Endodermal cell (in vitro differentiated cells): ENCODE measurements at regions not wholly inside any gene's neighbourhood (a gene's known extent, or its start where the extent isn't known, plus 50 kb on each side); places are given as distances from the start of the nearest gene placed in this dataset.

Experiments used
- DNase-seq: peaks from one replicate; pipeline ENCODE4 v3.0.0-alpha.2; 2017
- H3K27ac ChIP-seq: 2 replicates; pipeline ENCODE4 v1.5.1; 2013; ENCODE audit warnings: mild to moderate bottlenecking, low read depth, low read length, moderate library complexity
- H3K27me3 ChIP-seq: 2 replicates; pipeline ENCODE4 v1.6.1; 2013; ENCODE audit warnings: mild to moderate bottlenecking, low read length, moderate library complexity; ENCODE audit not compliant: insufficient read depth, control insufficient read depth, poor library complexity, severe bottlenecking
- H3K36me3 ChIP-seq: 2 replicates; pipeline ENCODE4 v1.7.0; 2013; ENCODE audit warnings: mild to moderate bottlenecking, low read length, moderate library complexity; ENCODE audit not compliant: control insufficient read depth, insufficient read depth
- H3K4me1 ChIP-seq: one replicate; pipeline ENCODE4 v1.7.0; 2013; ENCODE audit warnings: low read length; ENCODE audit not compliant: control insufficient read depth, insufficient read depth
- H3K4me3 ChIP-seq: 2 replicates; pipeline ENCODE4 v1.5.1; 2013; ENCODE audit warnings: mild to moderate bottlenecking, low read length, moderate library complexity
- H3K9ac ChIP-seq: 2 replicates; pipeline ENCODE4 v1.6.1; 2013; ENCODE audit warnings: mild to moderate bottlenecking, low read length, moderate library complexity; ENCODE audit not compliant: poor library complexity, severe bottlenecking; ENCODE audit errors: extremely low read depth
- H3K9me3 ChIP-seq: 2 replicates; pipeline ENCODE4 v1.6.1; 2013; ENCODE audit warnings: mild to moderate bottlenecking, low read length, moderate library complexity; ENCODE audit not compliant: control insufficient read depth
- H3K27ac Mint-ChIP-seq: 2 replicates; pipeline ENCODE4 v1.8.0; 2020; ENCODE audit warnings: mixed read lengths
- H3K27me3 Mint-ChIP-seq: 2 replicates; pipeline ENCODE4 v1.8.0; 2021; ENCODE audit warnings: mild to moderate bottlenecking, mixed read lengths; ENCODE audit not compliant: insufficient read depth
- H3K36me3 Mint-ChIP-seq: 2 replicates; pipeline ENCODE4 v1.8.0; 2020; ENCODE audit warnings: low read depth, mixed read lengths
- H3K4me1 Mint-ChIP-seq: 2 replicates; pipeline ENCODE4 v1.8.0; 2020; ENCODE audit warnings: mixed read lengths
- H3K4me3 Mint-ChIP-seq: 2 replicates; pipeline ENCODE4 v1.8.0; 2020; ENCODE audit warnings: mild to moderate bottlenecking, moderate library complexity, mixed read lengths
- H3K9me3 Mint-ChIP-seq: 2 replicates; pipeline ENCODE4 v1.8.0; 2020; ENCODE audit warnings: mild to moderate bottlenecking, mixed read lengths
- CTCF ChIP-seq: fragments of 200-600 bp; sonication (generic); conservative IDR thresholded peaks from 2 replicates; pipeline ENCODE4 v1.5.0; 2021; ENCODE audit warnings: antibody characterized with exemption, mild to moderate bottlenecking
- WGBS, 2 experiments: methylation state at CpG; one replicate each; pipeline versions ENCODE4 v1.1.5 to v1.1.7; 2013; ENCODE audit warnings: missing lambda C conversion rate in 2 of 2, mixed read lengths in 1 of 2; ENCODE audit not compliant: insufficient coverage in 1 of 2, insufficient read length in 1 of 2; 5-methylcytosine and 5-hydroxymethylcytosine counted together

GRCh38 chr6:134628154-134628553, 310.2 kb upstream of the SGK1 start:
- Mint-ChIP-seq H3K4me1 (peaks cover 2% of the 10 kb centered on the region), H3K36me3 (no peaks in the 10 kb centered on the region), H3K9me3 (no peaks in the 10 kb centered on the region), H3K4me3 (no peak overlapping the region), H3K27ac (no peak overlapping the region), H3K27me3 (peaks cover 6% of the 10 kb centered on the region)
- no peak overlapping the region for H3K27ac ChIP-seq
- H3K36me3 ChIP-seq, result no peaks in the 10 kb centered on the region
- H3K27me3 ChIP-seq, result peaks cover 8% of the 10 kb centered on the region
- TF ChIP-seq CTCF, result no peak
- H3K4me1 ChIP-seq, result peaks cover 3% of the 10 kb centered on the region
- H3K9ac ChIP-seq, result no peak overlapping the region
- DNase-seq, result no peak
- no peak overlapping the region for H3K4me3 ChIP-seq
- WGBS, 2 experiments, result 85 to 100% methylated on average over 2 of the region's 2 CpGs
- no peaks in the 10 kb centered on the region for H3K9me3 ChIP-seq

GRCh38 chr6:134627707-134628106, 309.8 kb upstream of the SGK1 start:
- 96 to 100% methylated on average over 1 to 4 of the region's 4 CpGs for WGBS, 2 experiments
- H3K4me1 Mint-ChIP-seq, result peaks cover 6% of the 10 kb centered on the region
- TF ChIP-seq CTCF, result no peak
- Histone ChIP-seq H3K4me3 (no peak overlapping the region), H3K9ac (no peak overlapping the region), H3K27me3 (peaks cover 8% of the 10 kb centered on the region), H3K27ac (no peak overlapping the region), H3K36me3 (no peaks in the 10 kb centered on the region), H3K9me3 (no peaks in the 10 kb centered on the region), H3K4me1 (peaks cover 3% of the 10 kb centered on the region)
- no peak for DNase-seq
- H3K4me3 Mint-ChIP-seq, result no peak overlapping the region
- H3K27ac Mint-ChIP-seq, result no peak overlapping the region
- H3K9me3 Mint-ChIP-seq, result no peaks in the 10 kb centered on the region
- no peaks in the 10 kb centered on the region for H3K36me3 Mint-ChIP-seq
- H3K27me3 Mint-ChIP-seq, result peaks cover 6% of the 10 kb centered on the region

- no peaks in the 10 kb centered on the region for H3K9me3 ChIP-seq
- no peak overlapping the region for H3K4me3 ChIP-seq
- no peaks in the 10 kb centered on the region for H3K36me3 ChIP-seq
- H3K27me3 ChIP-seq, result peaks cover 12% of the 10 kb centered on the region
- peaks cover 10% of the 10 kb centered on the region for H3K4me1 ChIP-seq
- no peak for DNase-seq
- H3K9ac ChIP-seq, result no peak overlapping the region
- H3K27ac Mint-ChIP-seq, result no peak overlapping the region
- no peak for TF ChIP-seq CTCF
- H3K27ac ChIP-seq, result no peak overlapping the region
- no peaks in the 10 kb centered on the region for H3K9me3 Mint-ChIP-seq
- no peak overlapping the region for H3K4me3 Mint-ChIP-seq
- H3K27me3 Mint-ChIP-seq, result peaks cover 6% of the 10 kb centered on the region
- H3K4me1 Mint-ChIP-seq, result peaks cover 16% of the 10 kb centered on the region
- no peaks in the 10 kb centered on the region for H3K36me3 Mint-ChIP-seq
- 83 to 94% methylated on average over 2 of the region's 2 CpGs for WGBS, 2 experiments
Observed at GRCh38 chr6:134626589-134626988, 308.7 kb upstream of the SGK1 start.
